ENCODE measurements at regions not wholly inside any gene's neighbourhood (a gene's known extent, or its start where the extent isn't known, plus 50 kb on each side); places are given as distances from the start of the nearest gene placed in this dataset.

GRCh38 chr4:31171362-31171761 is 451.2 kb downstream of the PCDH7 start:
- no peaks in the 10 kb centered on the region for H3K36me3 ChIP-seq
- no peak overlapping the region for H3K4me3 ChIP-seq
- H3K27ac ChIP-seq (replicated peaks in 1 of 4), result no peak overlapping the region
- intact Hi-C loops (cut with DNase I), result no loop called here
- no peak for DNase-seq (ENCODE audit: extremely low spot score)
- no peaks in the 10 kb centered on the region for H3K27me3 ChIP-seq
- no peaks in the 10 kb centered on the region for H3K4me1 ChIP-seq
- H3K9me3 ChIP-seq, result no peaks in the 10 kb centered on the region
- 90% methylated on average over 4 of the region's 4 CpGs for WGBS
- TF ChIP-seq EP300 (IDR thresholded peaks at IDR 0.05), result no peak
- no peak for TF ChIP-seq POLR2A (IDR thresholded peaks at IDR 0.05; ENCODE audit: low read depth)
- no peak for TF ChIP-seq CTCF (IDR thresholded peaks at IDR 0.05)
- no peak for TF ChIP-seq POLR2AphosphoS5 (IDR thresholded peaks at IDR 0.05)

- no peak for TF ChIP-seq POLR2AphosphoS5 (IDR thresholded peaks at IDR 0.05)
- no peak for TF ChIP-seq EP300 (IDR thresholded peaks at IDR 0.05)
- TF ChIP-seq CTCF (IDR thresholded peaks at IDR 0.05), result no peak
- TF ChIP-seq POLR2A (IDR thresholded peaks at IDR 0.05; ENCODE audit: low read depth), result no peak
- 94% methylated on average over 5 of the region's 5 CpGs for WGBS
- Histone ChIP-seq H3K36me3 (no peaks in the 10 kb centered on the region), H3K4me3 (no peak overlapping the region), H3K27me3 (no peaks in the 10 kb centered on the region), H3K27ac (replicated peaks in 1 of 4) (no peak overlapping the region), H3K4me1 (no peaks in the 10 kb centered on the region), H3K9me3 (no peaks in the 10 kb centered on the region)
- intact Hi-C loops (cut with DNase I), result no loop called here
- DNase-seq (ENCODE audit: extremely low spot score), result no peak
Observed at GRCh38 chr4:31175242-31175910, 455.2 kb downstream of the PCDH7 start.

GRCh38 chr4:31183256-31183655 is 463.1 kb downstream of the PCDH7 start:
- Histone ChIP-seq H3K4me3 (no peak overlapping the region), H3K9me3 (peaks cover 0 to 8% (median 0%) of the 10 kb centered on the region in 4 donors), H3K4me1 (no peaks in the 10 kb centered on the region), H3K27ac (replicated peaks in 1 of 4) (no peak overlapping the region), H3K27me3 (no peaks in the 10 kb centered on the region), H3K36me3 (no peaks in the 10 kb centered on the region)
- intact Hi-C loops (cut with DNase I), result no loop called here
- WGBS, result 84% methylated on average over 4 of the region's 4 CpGs
- no peak for DNase-seq (ENCODE audit: extremely low spot score)
- TF ChIP-seq POLR2A (IDR thresholded peaks at IDR 0.05; ENCODE audit: low read depth), result no peak
- no peak for TF ChIP-seq EP300 (IDR thresholded peaks at IDR 0.05)
- TF ChIP-seq CTCF (IDR thresholded peaks at IDR 0.05), result no peak

GRCh38 chr4:31185014-31185585 is 464.9 kb downstream of the PCDH7 start:
- H3K27me3 ChIP-seq, result no peaks in the 10 kb centered on the region
- H3K27ac ChIP-seq (replicated peaks in 1 of 4), result no peak overlapping the region
- 66% methylated on average over 13 of the region's 28 CpGs for WGBS
- intact Hi-C loops (cut with DNase I), result no loop called here
- H3K4me3 ChIP-seq, result no peak overlapping the region
- DNase-seq (ENCODE audit: extremely low spot score), result no peak
- peaks cover 0 to 8% (median 0%) of the 10 kb centered on the region in 4 donors for H3K9me3 ChIP-seq
- H3K36me3 ChIP-seq, result no peaks in the 10 kb centered on the region
- no peaks in the 10 kb centered on the region for H3K4me1 ChIP-seq
- TF ChIP-seq EP300 (IDR thresholded peaks at IDR 0.05) (no peak), POLR2A (IDR thresholded peaks at IDR 0.05; ENCODE audit: low read depth) (no peak), POLR2AphosphoS5 (IDR thresholded peaks at IDR 0.05) (no peak), CTCF (IDR thresholded peaks at IDR 0.05) (no peak)
